ENCODE measurements at regions not wholly inside any gene's neighbourhood (a gene's known extent, or its start where the extent isn't known, plus 50 kb on each side); places are given as distances from the start of the nearest gene placed in this dataset.

DNA sequence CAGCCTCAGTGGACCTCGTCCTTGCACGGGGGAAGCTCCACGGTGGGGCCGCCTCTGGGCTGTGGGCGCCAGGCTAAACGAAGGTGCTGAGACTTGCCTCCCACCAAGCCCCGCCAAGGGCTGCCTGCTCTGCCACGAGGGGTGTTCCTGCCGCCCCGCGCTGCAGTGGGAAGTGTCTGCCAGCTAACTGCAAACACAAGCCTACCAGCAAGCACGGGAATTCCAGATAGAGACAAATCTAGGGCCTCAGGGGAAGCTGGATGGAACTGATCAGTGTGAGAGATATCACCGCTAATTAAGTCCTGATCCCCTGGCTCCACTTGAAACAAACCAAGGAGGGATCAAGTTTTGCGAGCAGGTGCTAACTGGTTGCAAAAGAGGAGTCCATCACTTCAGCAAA is 181.6 kb upstream of the LEF1 start:
- TF ChIP-seq CTCF (IDR thresholded peaks at IDR 0.05) (no peak), POLR2A (IDR thresholded peaks at IDR 0.05) (no peak)

Measured in testis (tissue), 2 donors.